Fibroblast of skin of left quadriceps (primary cell): ENCODE measurements at regions not wholly inside any gene's neighbourhood (a gene's known extent, or its start where the extent isn't known, plus 50 kb on each side); places are given as distances from the start of the nearest gene placed in this dataset.
"Not testable (repeated sequence)": the region's sequence is repeated elsewhere in the genome, so short reads cannot be mapped to it uniquely, and the experiment has no call there.

Experiments used
- DNase-seq, 2 experiments: peaks; one replicate each; pipeline ENCODE4 v3.0.0-alpha.2; 2013; ENCODE audit warnings: low read depth in 2 of 2

GRCh38 chr12:17235996-17236395 lies 630.0 kb upstream of the LMO3 start:
- DNase-seq, result no peak

- DNase-seq, result no peak
Measured at GRCh38 chr12:17215759-17216570, 610.0 kb upstream of the LMO3 start.

- DNase-seq, result no peak
Measured at GRCh38 chr12:17214929-17215328, 609.0 kb upstream of the LMO3 start.

- DNase-seq, result no peak
Measured at GRCh38 chr12:17206553-17206952, 600.6 kb upstream of the LMO3 start.

- no peak for DNase-seq
Measured at GRCh38 chr12:17204289-17205054, 598.5 kb upstream of the LMO3 start.

GRCh38 chr12:17203497-17203896 lies 597.5 kb upstream of the LMO3 start:
- no peak for DNase-seq

- DNase-seq, result no peak
Measured at GRCh38 chr12:17197971-17198370, 592.0 kb upstream of the LMO3 start.

GRCh38 chr12:17192721-17193120 lies 586.8 kb upstream of the LMO3 start:
- DNase-seq, result no peak

GRCh38 chr12:17169726-17170471 lies 563.9 kb upstream of the LMO3 start:
- DNase-seq, result no peak

- DNase-seq, result no peak
Measured at GRCh38 chr12:17159506-17160300, 553.7 kb upstream of the LMO3 start.

GRCh38 chr12:17158201-17158600 lies 552.2 kb upstream of the LMO3 start:
- no peak for DNase-seq

GRCh38 chr12:17151917-17152316 lies 546.0 kb upstream of the LMO3 start:
- no peak for DNase-seq

- no peak for DNase-seq
Measured at GRCh38 chr12:17148706-17149105, 542.7 kb upstream of the LMO3 start.

GRCh38 chr12:17142856-17143255 lies 536.9 kb upstream of the LMO3 start:
- DNase-seq, result no peak

GRCh38 chr12:17139931-17140330 lies 534.0 kb upstream of the LMO3 start:
- no peak for DNase-seq

GRCh38 chr12:17137396-17137795 lies 531.4 kb upstream of the LMO3 start:
- DNase-seq, result no peak

GRCh38 chr12:17134315-17134714 lies 528.4 kb upstream of the LMO3 start:
- DNase-seq, result no peak

GRCh38 chr12:17132336-17132735 lies 526.4 kb upstream of the LMO3 start:
- no peak for DNase-seq

GRCh38 chr12:17116538-17116937 lies 510.6 kb upstream of the LMO3 start:
- DNase-seq, result not testable (repeated sequence)

GRCh38 chr12:17110316-17110715 lies 504.4 kb upstream of the LMO3 start:
- DNase-seq, result no peak

GRCh38 chr12:17108877-17109541 lies 503.0 kb upstream of the LMO3 start:
- DNase-seq, result no peak
